Fibroblast of skin of left biceps (primary cell): ENCODE measurements at regions not wholly inside any gene's neighbourhood (a gene's known extent, or its start where the extent isn't known, plus 50 kb on each side); places are given as distances from the start of the nearest gene placed in this dataset.

Experiments
- DNase-seq, 2 experiments: peaks; one replicate each; pipeline ENCODE4 v3.0.0-alpha.2; 2013; ENCODE audit warnings: low read depth in 2 of 2

DNA sequence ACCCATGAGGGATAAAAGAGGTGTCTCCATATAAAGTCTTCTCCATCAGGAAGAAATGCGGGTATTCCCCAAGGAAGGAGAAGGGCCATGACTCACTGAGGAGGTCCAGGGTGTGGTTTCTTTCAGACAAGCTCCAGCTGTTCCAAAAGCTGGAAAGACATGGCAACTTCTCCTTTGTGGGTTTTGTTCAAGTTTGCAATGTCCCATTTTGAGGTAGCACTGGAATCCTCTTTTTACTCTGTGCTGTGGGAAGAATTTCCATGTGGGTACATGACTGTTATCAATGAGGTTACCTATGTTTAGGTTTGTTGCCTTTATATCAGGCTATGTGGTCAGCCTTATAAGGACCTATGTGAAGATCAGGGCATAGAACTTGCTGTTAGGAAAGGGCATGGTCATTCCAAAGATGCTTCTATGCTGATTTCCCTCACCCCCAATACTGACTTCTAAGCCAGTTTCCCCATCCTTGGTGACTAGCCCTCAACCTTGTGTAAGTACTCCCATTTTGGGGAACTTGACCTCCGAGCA lies 697.5 kb downstream of the INHBA start:
- peak; percentile 71 to 78 for DNase-seq

DNA sequence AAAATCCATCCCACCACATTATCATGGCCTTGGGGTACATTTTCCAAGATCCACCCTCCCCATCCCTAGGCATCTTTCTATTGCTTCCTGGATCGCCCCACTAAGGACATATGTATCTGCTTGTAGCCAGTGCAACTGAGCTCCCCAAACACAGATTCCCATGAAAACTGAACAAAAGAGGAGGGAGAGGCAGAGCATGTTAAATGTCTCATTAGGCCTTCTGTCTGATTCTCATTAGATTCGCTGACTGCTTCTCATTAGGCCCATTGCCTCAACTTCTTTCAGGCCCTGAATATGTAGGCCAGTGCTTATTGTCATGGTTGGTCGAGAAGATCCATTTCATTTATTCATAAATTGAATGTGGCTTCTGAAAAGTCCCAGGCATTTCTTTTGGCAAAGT lies 698.9 kb downstream of the INHBA start:
- DNase-seq, result no peak

DNA sequence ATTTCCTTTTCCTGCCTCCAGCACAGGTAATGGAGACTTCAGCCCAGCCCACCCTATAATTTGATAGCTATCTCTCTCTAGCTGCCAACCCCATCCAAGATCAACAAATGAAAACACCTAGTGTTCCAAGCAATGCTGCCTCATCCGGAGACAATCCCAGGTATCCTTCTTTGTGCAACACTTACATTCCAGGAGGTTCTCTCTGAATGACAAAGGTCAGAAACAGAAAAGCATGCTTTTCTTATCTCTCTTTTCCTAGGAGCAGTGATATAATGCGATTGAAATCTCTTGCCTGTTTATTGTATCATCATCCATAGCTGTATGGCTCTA lies 699.3 kb downstream of the INHBA start:
- no peak for DNase-seq

DNA sequence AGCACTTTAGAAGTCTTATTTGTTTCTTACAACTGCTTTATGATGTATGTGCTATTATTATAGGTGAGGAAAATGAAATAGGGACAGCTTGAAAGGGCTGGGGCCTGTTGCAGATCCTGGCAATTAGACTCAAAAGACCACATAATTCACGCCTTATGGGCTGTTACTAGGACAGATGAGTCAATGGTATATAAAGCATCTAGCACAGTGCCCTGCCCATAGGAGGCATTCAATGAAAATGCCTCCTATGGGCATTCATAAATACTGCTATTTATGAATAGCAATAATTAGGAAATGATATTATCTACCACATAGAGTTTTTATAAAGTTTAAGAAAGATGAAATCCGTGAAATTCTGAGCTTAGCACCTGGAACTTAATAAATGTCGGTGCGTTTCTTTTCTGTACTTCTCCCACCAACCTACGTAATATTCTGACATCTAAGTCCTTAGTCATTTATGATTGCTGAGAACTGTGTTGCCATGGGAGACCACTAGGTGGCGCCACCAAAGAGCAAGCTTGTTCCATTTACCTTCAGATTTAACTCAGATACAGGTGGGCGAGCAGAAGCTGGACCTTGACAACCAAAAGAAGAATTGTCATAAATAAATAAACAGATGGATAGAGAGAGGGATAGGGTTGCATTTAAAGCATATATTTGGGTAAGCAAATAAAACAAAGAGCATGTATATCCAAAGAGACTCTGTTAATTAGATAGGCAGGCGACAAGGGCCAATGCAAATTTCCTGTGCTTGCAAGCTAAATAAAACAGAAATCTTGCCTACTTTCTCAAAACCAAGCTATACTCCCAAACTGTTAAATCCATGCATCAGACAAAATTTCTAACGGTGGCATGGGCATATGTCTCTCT lies 699.9 kb downstream of the INHBA start:
- no peak for DNase-seq

DNA sequence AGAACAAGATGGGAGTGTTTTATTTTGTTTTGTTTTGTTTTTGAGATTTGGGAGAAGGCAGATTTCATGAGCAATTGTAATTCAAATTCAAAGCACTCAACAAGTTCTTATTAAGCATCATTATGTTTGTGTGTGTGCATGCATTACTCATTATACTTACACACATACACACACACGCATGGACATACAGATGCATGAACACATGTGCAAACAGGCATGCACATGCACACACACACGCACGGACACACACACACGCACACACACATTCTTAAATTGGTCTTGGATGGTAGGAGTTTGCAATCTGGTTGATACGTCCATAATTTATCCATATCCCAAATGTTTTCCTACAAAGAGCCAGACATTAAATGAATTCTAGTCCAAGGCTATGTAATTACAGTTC lies 702.8 kb downstream of the INHBA start:
- DNase-seq, result no peak

DNA sequence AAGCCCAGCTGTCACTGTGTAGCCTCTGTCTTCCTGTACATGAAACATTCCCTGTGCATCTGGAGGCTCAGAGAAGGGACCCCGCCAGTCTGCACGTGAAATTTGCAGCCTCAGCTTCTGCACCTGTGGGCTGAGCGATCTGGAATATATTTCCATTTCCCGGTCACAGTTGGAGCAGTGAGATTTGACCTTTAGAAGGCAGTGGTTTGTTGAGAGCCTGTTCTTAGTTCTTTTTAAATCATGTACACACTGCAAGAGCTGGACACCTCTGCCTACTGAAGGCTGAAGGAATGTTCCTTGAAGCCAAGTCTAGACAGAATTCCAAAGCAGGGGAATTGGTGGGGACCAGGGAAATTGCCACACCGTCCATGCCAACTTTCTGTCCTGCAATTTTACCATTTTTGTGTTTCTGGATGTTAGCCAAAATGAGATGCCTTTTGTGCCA lies 706.6 kb downstream of the INHBA start:
- no peak for DNase-seq

DNA sequence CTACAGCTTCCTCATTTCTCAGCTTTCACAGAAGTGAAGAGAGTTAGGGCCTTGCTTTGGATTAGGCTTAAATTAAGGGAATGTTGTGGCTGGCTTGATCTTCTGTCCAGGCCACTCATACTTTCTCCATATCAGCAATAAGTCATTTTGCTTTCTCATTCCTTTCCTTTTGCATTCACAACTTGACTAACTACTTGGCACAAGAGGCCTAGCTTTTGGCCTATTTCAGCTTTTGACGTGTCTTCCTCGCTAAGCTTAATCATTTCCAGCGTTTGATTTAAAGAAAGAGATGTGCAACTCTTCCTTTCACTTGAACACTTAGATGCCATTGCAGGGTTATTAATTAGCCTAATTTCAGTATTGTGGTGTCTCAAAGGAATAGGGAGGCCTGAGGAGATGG lies 712.0 kb downstream of the INHBA start:
- DNase-seq, result no peak

DNA sequence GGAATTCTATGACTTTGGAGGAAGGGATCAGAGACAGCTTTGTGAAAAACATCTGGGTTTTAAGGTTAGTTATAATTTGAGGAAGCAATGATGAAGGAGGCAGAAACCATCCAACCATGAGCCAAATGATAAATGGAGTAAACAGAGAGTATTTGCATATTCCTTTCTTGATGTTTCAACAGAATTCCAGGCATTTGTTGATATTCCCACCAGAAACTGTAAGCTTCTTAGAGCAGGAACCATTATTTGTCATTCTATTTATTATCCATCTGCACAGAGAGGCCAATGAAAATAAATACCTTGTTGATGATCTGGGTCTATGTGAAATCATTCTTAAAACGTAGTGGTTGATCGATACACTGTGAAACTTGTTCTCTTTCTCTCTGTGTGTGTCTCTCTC lies 715.3 kb downstream of the INHBA start:
- DNase-seq, result no peak

DNA sequence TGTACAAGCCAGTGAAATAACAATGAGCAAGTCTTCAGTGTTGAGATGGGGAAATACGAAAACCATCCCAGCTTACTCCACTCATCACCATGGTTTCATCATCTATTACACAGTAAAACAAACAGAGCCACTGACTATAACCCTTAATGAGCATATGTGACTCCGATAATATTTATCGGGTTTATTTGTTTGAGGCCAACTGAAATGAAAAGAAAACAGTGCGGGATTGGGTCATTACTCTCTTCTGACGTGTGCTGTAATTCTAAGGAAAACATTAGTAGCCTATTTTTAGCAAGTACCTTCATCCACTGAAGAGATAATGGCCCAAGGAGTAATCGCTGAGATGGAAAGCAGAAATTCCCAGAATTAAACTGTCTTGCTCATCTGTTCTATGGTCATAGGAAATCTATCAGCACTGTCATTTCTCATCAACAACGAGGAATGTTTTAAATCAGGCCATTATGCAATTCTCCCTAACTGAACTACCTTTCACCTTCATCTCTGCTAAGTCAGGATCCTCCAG lies 716.5 kb downstream of the INHBA start:
- DNase-seq, result peak; percentile 42 to 52

DNA sequence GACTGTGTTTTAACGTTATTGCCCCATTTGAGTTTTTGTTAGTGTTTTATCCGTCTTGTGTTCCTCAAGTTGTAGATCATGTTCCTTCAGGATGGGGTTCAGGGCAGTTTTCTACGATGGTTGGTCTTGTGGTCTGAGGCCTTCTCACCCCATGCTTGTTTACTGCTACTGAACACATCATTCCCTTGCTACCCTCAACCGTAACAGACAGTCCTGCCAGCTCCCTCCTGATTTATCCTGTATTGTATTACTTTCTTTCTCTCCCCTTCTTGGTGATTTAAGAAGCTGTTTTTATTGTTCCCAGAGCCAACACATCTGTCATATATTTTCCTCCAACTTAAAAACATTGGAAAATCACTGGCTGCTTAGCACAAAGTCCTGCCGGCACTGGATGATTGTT lies 719.8 kb downstream of the INHBA start:
- no peak for DNase-seq

DNA sequence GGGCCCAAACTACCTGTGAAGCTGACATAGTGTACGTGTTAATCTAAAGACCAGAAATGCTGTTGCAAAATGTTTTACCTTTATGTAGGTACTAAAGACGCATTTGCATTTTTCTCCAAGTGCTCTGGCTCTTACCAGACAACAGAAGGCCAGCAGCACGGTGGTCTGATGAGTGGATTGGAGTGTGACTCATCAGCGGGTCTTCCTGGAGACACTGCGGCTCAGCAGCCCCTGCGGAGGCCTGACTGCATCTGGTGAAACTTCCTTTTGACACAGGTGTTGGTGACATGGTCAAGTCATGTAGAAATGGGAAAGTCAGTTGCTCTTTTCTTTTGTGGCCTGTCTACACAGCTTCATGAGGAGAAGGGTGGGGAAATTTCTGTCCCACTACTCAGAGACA lies 723.6 kb downstream of the INHBA start:
- DNase-seq, result no peak

DNA sequence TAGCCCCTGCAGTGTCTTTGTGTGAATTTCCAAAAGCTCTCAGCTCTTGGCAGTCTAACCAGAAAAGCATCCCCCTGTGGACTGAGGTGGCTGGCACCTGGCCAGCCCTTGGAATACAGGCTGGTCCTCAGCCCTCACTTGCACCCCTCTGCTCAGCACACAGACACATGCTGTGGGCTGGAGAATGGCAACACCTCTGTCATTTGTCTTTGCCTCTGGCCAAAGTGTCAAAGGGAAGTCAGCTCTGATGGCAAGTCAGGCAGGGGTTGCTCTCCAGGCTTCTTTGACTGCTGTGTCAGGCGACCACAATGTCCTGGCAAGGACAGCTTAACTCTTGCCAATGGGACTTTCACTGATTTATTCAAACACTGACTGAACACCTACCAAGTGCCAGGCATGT lies 724.8 kb downstream of the INHBA start:
- DNase-seq, result no peak

DNA sequence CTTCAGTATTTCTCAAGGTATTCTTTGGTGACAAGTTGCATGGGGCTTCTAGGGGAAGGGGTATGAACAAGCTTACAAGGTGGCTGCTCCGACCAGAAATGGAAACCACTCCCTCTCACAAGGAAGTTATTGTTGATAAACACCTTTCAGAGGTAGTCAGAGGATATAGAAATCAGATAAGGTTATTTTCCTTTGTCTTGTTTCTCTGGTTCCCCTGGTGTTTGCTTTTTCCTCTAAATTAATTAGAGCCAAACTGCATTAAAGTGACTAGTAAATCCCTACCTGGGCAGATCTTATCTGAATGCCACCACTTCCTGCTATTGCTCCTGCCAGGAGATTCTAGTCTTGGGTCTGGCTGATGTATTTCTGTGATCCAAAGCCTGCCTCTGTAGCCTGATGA lies 725.4 kb downstream of the INHBA start:
- no peak for DNase-seq

DNA sequence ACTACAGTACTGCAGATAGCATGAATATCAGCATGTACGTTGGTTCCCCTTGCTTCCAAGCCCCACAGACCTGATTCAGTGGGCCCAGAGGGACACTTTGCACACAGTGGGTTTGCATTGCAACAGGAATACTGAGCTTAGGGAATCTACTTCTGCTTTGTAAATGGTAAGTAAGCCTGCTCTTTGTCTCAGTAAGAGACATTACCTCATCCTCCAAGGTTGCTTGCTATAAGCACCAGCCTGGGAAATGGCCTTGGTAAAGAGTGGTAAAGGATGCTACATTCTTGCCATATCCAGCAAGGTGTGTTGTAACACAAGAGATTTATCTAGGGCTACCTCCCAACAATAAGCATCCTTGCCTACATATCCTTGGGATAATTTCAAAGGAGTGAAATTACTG lies 730.5 kb downstream of the INHBA start:
- DNase-seq, result no peak

DNA sequence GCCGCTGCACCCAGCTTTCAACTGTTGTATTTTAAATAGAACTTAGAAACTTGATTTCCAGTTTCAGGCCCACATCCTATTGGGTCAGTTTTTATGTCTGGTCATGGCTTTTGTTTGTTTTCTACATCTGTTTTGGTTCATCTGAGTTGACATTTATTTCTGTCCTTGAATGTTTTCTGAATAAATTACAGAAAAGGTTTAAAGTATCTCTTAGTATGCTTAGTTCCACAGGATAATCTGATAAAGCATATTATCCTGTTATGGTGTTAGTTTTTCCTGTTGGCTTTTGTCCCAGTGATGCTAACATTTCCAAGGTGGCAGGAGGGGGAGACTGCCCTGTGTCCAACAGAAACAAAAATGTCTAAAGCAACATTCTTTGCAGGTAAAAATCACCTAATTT lies 733.2 kb downstream of the INHBA start:
- no peak for DNase-seq

DNA sequence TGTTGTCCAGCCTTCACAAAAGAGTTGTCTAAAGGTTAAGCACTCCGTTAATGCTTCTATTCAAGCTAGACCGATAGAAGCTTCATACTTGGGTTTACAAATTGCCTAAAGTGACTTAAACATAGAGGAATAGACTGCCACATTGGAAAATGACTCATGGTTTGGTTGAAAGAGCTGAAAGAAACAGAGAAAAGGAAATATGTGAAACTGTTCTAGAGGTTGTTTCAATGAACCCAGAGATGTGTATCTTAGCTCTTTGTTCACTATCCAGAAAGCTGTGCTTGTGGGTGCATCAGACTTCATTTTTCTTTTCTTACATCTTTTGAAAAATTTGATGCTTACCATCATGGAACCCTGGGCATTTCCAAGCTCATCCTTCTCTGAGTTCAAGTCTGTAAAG lies 736.2 kb downstream of the INHBA start:
- no peak for DNase-seq

DNA sequence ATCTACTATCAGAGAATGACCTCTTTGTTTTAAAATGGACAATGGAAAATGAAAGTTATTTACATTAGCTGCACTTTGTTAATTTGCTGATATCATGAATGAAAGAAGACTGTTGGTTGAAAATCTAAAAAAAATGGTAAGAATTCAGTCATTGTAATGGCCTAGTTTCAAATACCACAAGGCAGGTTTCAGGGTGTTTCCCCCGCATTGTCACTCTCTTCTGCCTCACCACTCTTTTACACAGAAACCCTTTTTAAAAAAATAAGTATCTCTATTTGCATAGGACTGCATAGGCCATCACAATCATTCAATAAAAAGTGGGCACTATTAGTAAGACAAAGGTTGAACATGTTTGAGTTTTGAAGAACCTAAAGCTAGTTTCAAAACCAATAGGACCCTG lies 737.1 kb downstream of the INHBA start:
- no peak for DNase-seq

DNA sequence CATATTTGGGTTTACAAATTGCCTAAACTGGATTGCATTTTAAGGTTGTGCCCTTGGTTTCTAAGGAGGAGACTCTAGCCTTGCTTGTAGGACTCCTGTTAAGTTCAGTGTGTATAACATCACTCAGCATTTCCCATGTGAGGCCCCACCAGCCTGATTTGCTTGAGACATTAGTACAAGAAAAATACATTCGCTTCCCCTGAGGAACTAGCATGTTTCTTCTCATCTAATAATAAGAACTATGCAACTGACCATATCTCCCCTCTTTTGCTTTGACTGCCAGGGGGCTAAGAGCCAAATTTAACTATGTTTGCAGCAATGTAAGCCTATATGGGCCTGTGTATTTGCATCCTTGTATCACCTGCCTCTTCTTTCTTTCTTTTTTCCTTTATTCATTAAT lies 737.9 kb downstream of the INHBA start:
- no peak for DNase-seq

DNA sequence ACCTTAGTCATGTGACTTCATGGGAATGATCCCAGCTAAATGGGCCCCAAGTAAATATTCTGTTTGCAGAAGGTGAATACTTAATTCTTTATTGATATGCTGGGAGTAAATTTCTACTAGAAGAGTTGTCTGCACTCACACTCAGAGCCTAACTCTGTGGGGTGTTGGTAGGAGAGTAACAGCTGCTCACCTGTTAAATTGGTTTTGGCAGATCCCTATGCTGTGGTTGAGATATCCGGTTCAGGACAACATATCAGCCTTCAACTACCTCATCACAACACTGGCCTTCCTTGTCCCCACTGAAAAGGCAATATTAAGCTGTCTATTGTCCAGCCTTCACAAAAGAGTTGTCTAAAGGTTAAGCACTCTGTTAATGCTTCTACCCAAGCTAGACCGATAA lies 738.3 kb downstream of the INHBA start:
- DNase-seq, result no peak

DNA sequence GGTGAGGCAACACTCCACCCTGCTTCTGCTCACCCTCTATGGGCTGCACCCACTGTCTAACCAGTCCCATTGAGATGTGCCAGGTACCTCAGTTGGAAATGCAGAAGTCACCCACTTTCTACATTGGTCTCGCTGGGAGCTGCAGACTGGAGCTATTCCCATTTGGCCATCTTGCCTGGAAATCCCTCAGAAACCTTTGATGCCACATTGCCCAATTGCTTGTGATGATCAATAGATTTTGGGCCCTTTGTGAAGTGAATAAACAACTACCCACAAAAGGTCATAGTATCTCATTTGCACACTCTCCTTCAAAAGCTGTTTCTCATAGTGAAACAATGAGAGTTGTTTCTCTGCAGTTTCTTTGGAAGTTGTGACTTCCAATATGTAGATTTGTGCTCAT lies 742.9 kb downstream of the INHBA start:
- no peak for DNase-seq

DNA sequence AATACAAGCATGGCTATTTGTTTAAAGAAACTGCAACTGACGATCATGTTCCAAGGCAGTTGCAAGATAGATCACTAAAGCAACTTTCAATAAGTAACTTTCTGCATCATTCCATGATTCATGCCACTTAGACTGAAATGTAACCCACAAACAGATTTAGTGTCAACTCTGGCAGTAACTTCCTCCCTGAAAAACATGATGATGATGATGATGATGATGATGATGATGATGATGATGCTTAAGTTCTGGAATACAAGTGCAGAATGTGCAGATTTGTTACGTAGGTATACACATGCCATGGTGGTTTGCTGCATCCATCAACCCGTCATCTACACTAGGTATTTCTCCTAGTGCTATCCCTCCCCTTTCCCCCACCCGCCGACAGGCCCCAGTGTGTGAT lies 754.7 kb downstream of the INHBA start:
- DNase-seq, result no peak

DNA sequence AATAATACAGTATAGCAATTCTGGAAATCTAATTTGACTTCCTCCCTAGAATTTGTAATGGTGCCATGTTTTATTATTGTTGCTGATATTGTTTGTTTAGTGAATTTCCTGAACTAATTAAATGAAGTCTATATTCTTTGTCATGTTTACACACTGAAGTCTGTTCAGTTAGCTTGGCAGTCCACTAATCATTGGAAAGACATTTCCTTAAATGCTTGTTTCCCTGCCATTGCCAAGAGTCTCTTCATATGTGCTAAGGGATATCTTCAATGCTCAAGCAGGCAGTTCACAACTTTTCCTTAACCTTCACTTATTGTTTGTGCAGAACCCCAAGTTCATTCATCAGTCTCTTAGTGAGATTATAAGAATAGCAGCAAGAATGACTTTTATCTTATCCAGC lies 755.3 kb downstream of the INHBA start:
- DNase-seq, result no peak

DNA sequence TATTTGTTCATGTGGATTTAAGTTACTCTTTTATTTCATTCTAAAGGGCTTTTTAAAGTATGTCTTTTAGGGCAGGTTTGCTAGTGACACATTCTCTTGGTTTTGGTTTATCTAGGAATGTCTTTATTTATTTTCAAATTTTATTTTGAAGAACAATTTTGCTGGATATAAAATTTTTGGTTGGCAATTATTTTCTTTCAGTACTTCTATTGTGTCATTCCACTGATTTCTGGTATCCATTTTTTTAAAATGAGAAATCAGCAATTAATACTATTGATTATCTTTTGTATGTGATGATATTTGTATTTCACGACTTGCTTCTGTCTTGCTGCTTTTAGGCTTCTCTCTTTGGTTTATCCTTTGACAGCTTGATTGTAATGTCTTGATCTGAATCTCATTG lies 756.3 kb downstream of the INHBA start:
- no peak for DNase-seq

DNA sequence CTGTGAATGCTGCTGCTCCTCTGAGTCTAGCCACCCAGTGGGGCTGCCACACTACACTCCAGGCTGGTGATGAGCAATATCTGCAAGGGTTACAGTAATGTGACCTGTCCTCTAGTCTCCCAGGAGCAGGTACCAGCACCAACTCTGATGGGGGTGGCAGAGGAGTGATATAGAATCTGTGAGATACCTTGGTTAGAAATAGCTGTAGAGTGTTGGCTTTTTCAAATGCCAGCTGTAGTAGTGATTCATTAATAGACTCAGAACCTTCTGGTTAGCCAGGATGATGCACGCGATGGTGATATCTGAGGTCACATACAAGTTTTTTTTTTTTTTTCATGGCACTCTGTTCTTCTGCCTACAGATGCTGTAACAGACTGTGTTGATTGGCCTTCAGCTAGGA lies 757.1 kb downstream of the INHBA start:
- no peak for DNase-seq
